GM19035 (cell line): ENCODE measurements at regions not wholly inside any gene's neighbourhood (a gene's known extent, or its start where the extent isn't known, plus 50 kb on each side); places are given as distances from the start of the nearest gene placed in this dataset.

Source experiments
- ATAC-seq: cut with Tn5 transposase; IDR thresholded peaks from one replicate; pipeline ENCODE4 v1.9.1; 2021; ENCODE audit not compliant: unreplicated experiment

- no peak for ATAC-seq
Measured at GRCh38 chr7:46834921-46835320, 747.0 kb downstream of the TNS3 start.

DNA sequence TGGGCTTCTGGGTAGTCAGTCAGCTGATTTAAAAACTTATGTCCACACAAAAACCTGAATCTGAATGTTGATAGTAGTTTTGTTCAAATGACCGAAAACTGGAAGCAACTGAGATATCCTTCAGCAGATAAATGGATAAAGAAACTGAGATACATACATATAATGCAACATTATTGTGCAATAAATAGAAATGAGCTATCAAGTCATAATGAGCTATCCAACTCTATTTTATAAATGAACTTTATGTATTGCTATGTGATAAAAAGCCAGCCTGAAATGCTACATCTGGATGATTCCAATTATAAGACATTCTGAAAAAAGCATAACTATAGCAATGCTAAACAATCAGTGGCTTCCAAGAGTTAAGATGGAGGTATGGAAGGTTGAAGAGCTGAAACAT is 748.7 kb downstream of the TNS3 start:
- ATAC-seq, result no peak

DNA sequence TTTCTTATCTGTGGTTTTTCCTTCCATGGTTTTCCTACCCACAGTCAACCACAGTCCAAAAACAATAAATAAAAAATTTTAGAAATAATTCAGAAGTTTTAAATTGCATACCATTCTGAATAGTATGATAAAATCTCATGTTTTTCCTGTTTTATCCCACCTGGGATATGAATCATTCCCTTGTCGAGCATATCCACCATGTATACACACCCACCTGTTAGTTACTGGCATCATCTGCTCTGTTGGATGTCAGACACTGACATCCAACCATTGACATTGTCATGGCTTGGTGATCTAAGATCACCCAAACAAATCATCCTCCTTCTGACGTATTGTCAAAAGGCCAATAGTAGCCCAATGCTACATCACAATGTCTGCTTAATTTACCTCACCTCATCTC is 749.8 kb downstream of the TNS3 start:
- ATAC-seq, result no peak

GRCh38 chr7:46819819-46820218 is 762.1 kb downstream of the TNS3 start:
- ATAC-seq, result no peak

DNA sequence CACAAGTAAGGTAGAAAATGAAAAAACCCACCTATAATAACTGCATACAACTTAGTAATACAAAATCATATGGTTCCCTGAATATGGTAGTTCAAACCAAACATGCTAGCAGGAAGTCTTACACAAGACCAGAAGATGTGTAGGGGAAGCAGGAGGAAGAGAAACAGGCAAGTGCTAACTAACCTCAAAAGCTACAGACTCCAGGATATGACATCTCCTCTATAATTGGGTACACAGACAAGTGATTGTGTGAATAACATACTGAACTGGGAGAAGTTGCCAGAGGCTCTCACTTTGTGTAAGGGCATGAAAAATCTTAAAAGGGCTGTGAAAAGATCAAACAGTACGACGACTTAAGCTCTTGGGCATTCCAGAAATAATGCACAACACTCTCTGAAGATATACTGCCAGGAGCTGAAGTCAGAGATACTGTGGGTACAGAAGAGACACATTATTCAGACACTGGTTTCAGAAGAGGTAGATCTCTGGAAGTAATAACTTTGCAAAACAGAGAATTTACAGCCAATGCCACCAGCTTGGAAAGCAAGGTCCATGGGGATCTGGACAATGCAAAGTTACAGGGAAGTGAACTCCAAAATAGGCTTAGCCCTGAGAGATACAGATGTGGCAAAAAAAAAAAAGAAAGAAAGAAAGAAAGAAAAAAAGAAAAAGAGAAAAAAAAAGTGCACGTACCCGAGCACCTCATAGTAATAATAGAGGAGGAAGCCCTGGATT is 767.2 kb downstream of the TNS3 start:
- ATAC-seq, result no peak

GRCh38 chr7:46812101-46812675 is 769.7 kb downstream of the TNS3 start:
- ATAC-seq, result no peak

DNA sequence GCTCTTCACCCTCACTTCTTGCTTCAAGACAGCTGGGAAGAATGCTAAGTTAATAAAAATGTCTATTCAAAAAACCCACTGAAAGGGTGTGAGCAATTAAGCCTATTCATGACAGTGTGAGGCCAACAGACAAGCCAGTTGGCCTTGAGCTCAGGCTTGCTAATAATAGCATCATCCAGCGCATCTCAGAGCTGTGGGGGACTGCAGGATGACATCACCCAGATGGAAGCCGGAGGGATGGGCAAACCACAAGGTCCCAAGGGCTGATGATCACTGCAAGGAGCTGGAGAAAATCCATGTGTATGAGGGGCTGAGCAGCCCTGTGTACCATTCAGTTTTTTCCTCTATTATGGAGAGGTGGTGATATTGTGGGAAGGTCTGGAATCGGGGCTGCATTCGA is 770.4 kb downstream of the TNS3 start:
- ATAC-seq, result no peak

DNA sequence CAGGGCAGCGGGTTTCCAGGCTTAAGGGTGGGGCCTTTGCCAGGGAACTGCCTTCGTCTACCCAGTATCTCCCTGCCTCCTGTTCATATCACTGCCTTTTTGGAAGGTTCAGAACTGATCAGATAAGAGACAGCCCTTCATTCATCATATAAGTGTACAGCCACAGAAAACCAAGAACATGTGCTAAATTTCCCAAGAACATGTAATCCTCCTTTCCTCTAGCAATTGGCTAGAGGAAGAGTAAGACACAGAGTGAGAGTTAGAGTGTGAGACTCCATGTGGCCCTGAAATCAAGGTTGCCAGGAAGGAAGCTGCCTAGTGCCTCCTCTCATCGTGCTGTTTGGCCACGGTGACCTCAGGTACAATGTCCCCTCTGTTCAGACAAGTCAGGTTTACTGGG is 770.9 kb downstream of the TNS3 start:
- ATAC-seq, result no peak

GRCh38 chr7:46809886-46810285 is 772.0 kb downstream of the TNS3 start:
- no peak for ATAC-seq

- no peak for ATAC-seq
Measured at GRCh38 chr7:46806856-46807255, 775.1 kb downstream of the TNS3 start.

DNA sequence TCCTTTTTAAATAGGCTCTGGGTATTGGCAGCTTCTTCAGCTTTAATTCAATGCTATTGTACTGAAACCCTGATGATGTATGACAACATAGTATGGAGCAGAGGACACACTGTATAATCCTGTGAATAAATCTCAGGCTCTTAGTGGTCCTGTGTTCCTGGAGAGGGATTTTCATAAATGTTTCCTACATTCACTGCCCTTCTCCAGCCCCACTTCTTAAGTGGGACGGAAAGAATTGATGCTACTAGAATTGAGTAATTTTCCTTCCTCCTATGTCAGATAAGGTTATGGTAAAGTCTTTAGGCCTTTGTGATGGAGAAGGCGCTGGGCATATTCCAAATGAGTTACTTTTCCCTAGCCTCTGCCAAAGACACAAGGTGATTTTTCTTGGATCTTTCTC is 779.4 kb downstream of the TNS3 start:
- ATAC-seq, result no peak

DNA sequence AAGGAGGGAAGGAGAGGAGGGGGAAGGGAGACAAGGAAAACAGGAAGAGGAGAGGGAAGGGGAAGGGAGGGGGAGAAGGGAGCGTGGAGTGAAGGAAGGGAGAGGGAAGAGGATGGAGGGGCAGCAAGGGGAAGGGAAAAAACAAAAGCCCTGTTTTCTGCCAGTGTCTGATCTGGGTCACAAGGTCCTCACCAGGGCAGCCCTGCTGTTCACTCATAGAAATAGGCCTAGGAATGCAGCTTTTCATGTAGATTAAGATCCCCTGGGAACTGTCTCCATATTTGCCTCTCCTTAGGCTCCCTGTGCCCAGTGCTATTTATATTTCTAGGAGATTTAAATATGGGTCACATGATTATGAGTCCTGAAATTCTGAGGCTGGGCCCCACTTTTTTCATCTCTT is 790.7 kb downstream of the TNS3 start:
- no peak for ATAC-seq

- no peak for ATAC-seq
Measured at GRCh38 chr7:46786995-46787394, 794.9 kb downstream of the TNS3 start.

GRCh38 chr7:46786221-46786954 is 795.5 kb downstream of the TNS3 start:
- no peak for ATAC-seq

DNA sequence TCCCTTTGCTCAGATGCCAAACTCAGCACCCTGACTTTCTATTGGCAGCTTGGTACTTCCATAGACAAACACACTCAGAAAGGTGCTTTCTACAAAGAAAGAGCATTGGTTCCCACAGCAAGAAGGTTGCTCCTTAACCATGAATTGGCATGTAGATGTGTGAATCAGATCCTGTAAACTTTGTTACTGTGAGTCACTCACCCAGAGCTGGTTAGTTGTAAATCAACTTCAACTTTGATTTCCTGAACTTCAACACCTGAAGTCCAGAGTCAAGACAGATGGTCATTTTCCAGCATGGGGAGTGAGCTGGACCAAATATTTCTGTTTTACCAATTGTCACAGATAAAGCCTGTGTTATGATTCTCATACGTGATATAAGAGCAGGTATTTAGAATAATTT is 797.2 kb downstream of the TNS3 start:
- ATAC-seq, result no peak

DNA sequence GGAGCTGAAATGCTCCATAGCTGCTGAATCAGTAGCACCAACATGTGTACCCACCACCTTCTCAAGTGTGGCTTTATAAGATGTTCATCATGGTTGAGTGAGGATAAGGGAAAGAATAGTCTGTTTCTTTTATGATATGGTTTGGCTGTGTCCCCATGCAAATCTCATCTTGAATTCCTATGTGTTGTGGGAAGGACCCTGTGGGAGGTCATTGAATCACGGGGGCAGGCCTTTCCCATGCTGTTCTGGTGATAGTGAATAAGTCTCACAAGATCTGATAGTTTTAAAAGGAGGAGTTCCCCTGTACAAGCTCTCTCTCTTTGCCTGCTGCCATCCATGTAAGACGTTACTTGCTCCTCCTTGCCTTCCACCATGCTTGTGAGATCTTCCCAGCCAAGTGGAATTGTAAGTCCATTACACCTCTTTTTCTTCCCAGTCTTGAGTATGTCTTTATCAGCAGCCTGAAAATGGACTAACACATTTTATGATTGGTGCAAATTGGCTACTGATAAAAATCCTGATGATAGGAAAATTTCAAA is 799.9 kb downstream of the TNS3 start:
- no peak for ATAC-seq

GRCh38 chr7:46776790-46777189 is 805.1 kb downstream of the TNS3 start:
- no peak for ATAC-seq

GRCh38 chr7:46775776-46776175 is 806.1 kb downstream of the TNS3 start:
- no peak for ATAC-seq

DNA sequence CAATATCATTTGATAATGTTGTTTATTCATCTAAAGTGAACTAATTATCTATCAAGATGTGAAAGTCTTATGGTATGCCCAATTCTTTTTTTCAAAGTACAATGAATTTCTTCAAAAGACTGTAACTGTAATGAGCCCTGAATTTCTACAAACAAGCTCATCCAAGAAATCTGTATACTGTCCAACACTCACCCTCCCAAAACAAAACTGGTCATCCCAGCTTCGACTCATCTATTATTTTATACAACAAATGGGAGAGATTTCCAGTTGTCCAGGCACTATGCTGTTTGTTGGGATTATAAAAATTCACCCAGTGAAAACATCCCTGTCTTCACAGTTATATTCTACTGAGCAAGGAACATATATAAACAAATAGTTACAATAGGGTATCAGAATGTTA is 806.9 kb downstream of the TNS3 start:
- ATAC-seq, result no peak

GRCh38 chr7:46774515-46774914 is 807.4 kb downstream of the TNS3 start:
- no peak for ATAC-seq

- no peak for ATAC-seq
Measured at GRCh38 chr7:46772776-46773175, 809.1 kb downstream of the TNS3 start.

DNA sequence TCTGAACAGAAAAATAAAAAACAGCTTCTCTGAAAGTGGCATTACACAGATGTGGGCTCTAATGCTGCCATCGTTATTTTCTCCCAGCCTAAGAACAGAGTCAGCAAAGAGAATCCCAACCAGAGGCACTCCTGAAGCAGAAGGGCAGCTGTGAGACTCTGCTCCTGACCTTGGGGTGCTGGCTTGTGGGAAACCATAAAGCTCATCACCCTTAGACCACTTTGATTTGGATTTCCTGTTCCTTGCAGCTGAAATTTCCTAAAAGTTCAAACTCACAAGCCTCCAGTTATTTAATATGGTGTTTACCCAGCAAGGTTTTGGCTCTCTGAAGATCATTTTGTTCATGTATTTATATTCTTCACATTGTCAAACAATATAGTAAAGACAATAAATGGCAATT is 814.8 kb downstream of the TNS3 start:
- ATAC-seq, result no peak
